HCT116 (cell line): ENCODE measurements at regions not wholly inside any gene's neighbourhood (a gene's known extent, or its start where the extent isn't known, plus 50 kb on each side); places are given as distances from the start of the nearest gene placed in this dataset.

Experiments used
- ATAC-seq: fragments of 200-7000 bp; cut with Tn5 transposase; 2 replicates; pipeline ENCODE4 v1.9.1; 2020; ENCODE audit warnings: mild to moderate bottlenecking, moderate library complexity
- BruUV-seq: library from RNA; stranded (reverse); fragments of 400-500 nt; replicated peaks from 2 replicates; lab custom pipeline; 2021; lab: Mats Ljungman, UMichigan
- CTCF ChIA-PET: fragments of 300-600 bp; sonication (Branson Sonifier 250); formaldehyde crosslinking; loops from one replicate; lab custom pipeline; 2021; ENCODE audit warnings: antibody characterized with exemption; lab: Charles Lee
- POLR2A ChIA-PET: fragments of 300-600, 350-600 bp; sonication (Branson Sonifier 250); formaldehyde crosslinking; loops from one replicate; lab custom pipeline; 2021; ENCODE audit warnings: antibody characterized with exemption; lab: Charles Lee
- RAD21 ChIA-PET, 2 experiments: fragments of 300-600 bp; sonication (Branson Sonifier 250); formaldehyde crosslinking; loops; one replicate each; lab custom pipeline; 2023; ENCODE audit warnings: low total read pairs in 2 of 2; ENCODE audit not compliant: uncharacterized antibody in 2 of 2, unreplicated experiment in 2 of 2, low non-redundant PET in 1 of 2; lab: Charles Lee
- DNase-seq: peaks from one replicate; pipeline ENCODE4 v3.0.0-alpha.2; 2010; ENCODE audit warnings: low read depth, low spot score
- H2AFZ ChIP-seq: fragments of 200-600 bp; shearing (Covaris generic), sonication (generic); 2 replicates; pipeline ENCODE4 v1.6.1; 2017; ENCODE audit warnings: low read depth, mixed run types, mixed read lengths, antibody characterized with exemption, low read length; ENCODE audit not compliant: poor library complexity, severe bottlenecking
- H3K27ac ChIP-seq: 2 replicates; pipeline ENCODE4 v1.5.1; 2012; ENCODE audit warnings: low read depth, low read length
- H3K27me3 ChIP-seq: fragments of 200-600 bp; sonication (generic); 2 replicates; pipeline ENCODE4 v1.6.1; 2016; ENCODE audit warnings: mixed run types, low read length, mixed read lengths; ENCODE audit not compliant: insufficient read depth
- H3K36me3 ChIP-seq, 2 experiments: fragments of 200-500 bp in 1 of 2; fragments of 200-600 bp in 1 of 2; sonication (Bioruptor generic) in 1 of 2; sonication (generic) in 1 of 2; 2 replicates each; pipeline versions ENCODE4 v1.5.1 to v1.6.1; 2014 to 2016; ENCODE audit warnings: low read length in 2 of 2, inconsistent platforms in 1 of 2, mixed read lengths in 1 of 2, mixed run types in 1 of 2; ENCODE audit not compliant: insufficient read depth in 2 of 2, control insufficient read depth in 1 of 2
- H3K4me1 ChIP-seq, 2 experiments: fragments of 200-600 bp in 1 of 2; sonication (generic) in 1 of 2; 2 replicates each; pipeline versions ENCODE4 v1.5.1 to v1.6.1; 2012 to 2017; ENCODE audit warnings: low read length in 2 of 2, inconsistent platforms in 1 of 2, mild to moderate bottlenecking in 1 of 2, mixed read lengths in 1 of 2, mixed run types in 1 of 2, moderate library complexity in 1 of 2; ENCODE audit not compliant: insufficient read depth in 2 of 2, control insufficient read depth in 1 of 2
- H3K4me2 ChIP-seq: fragments of 200-600 bp; sonication (generic); 2 replicates; pipeline ENCODE4 v1.6.1; 2017; ENCODE audit warnings: mixed run types, low read length, mixed read lengths
- H3K4me3 ChIP-seq, 2 experiments: fragments of 200-600 bp in 1 of 2; sonication (generic) in 1 of 2; replicated peaks in 1 of 2; 2 replicates each; pipeline ENCODE4 v1.5.1; 2011 to 2016; ENCODE audit warnings: low read length in 2 of 2, control low read depth in 1 of 2, low read depth in 1 of 2, mild to moderate bottlenecking in 1 of 2, mixed read lengths in 1 of 2, mixed run types in 1 of 2
- H3K79me2 ChIP-seq: fragments of 200-600 bp; sonication (generic); 2 replicates; pipeline ENCODE4 v1.6.1; 2017; ENCODE audit warnings: mild to moderate bottlenecking, mixed run types, low read length, moderate library complexity, mixed read lengths; ENCODE audit not compliant: insufficient read depth
- H3K9ac ChIP-seq: fragments of 200-600 bp; sonication (generic); 2 replicates; pipeline ENCODE4 v1.6.1; 2016; ENCODE audit warnings: low read length, mixed read lengths
- H3K9me2 ChIP-seq: fragments of 200-600 bp; sonication (generic), shearing (Covaris generic); 2 replicates; pipeline ENCODE4 v1.6.1; 2017; ENCODE audit warnings: mixed run types, mild to moderate bottlenecking, moderate library complexity; ENCODE audit not compliant: insufficient read depth
- H3K9me3 ChIP-seq, 2 experiments: fragments of 200-500 bp in 1 of 2; fragments of 200-600 bp in 1 of 2; sonication (Bioruptor generic) in 1 of 2; sonication (generic) in 1 of 2; 2 replicates each; pipeline ENCODE4 v1.6.1; 2014 to 2017; ENCODE audit warnings: low read length in 2 of 2, mixed read lengths in 2 of 2, inconsistent platforms in 1 of 2, low read depth in 1 of 2, mild to moderate bottlenecking in 1 of 2, mixed run types in 1 of 2, moderate library complexity in 1 of 2; ENCODE audit not compliant: control insufficient read depth in 1 of 2, insufficient read depth in 1 of 2
- H4K20me1 ChIP-seq: fragments of 200-600 bp; sonication (generic), shearing (Covaris generic); 2 replicates; pipeline ENCODE4 v1.6.1; 2017; ENCODE audit warnings: mixed run types, mild to moderate bottlenecking, moderate library complexity; ENCODE audit not compliant: insufficient read depth
- ATF3 ChIP-seq: IDR thresholded peaks from 2 replicates; pipeline ENCODE4 v1.6.1; 2012
- CBX3 ChIP-seq: IDR thresholded peaks from 2 replicates; pipeline ENCODE4 v1.6.1; 2012; ENCODE audit warnings: low read depth
- ELF1 ChIP-seq: IDR thresholded peaks from 2 replicates; pipeline ENCODE4 v1.6.1; 2012; ENCODE audit warnings: low read depth, borderline replicate concordance
- JUND ChIP-seq: IDR thresholded peaks from 2 replicates; pipeline ENCODE4 v1.6.1; 2012
- POLR2A ChIP-seq: IDR thresholded peaks from 2 replicates; pipeline ENCODE4 v1.7.0; 2011; ENCODE audit warnings: borderline replicate concordance; ENCODE audit not compliant: insufficient read depth, insufficient read length; ENCODE audit errors: extremely low read depth
- POLR2AphosphoS5 ChIP-seq: IDR thresholded peaks from 2 replicates; pipeline ENCODE4 v1.6.1; 2011; ENCODE audit warnings: mild to moderate bottlenecking, low read depth, low read length, moderate library complexity
- SIN3A ChIP-seq: IDR thresholded peaks from 2 replicates; pipeline ENCODE4 v1.6.1; 2012; ENCODE audit warnings: low read depth
- SP1 ChIP-seq: IDR thresholded peaks from 2 replicates; pipeline ENCODE4 v1.6.1; 2012; ENCODE audit warnings: low read depth
- SRF ChIP-seq: IDR thresholded peaks from 2 replicates; pipeline ENCODE4 v1.6.1; 2012; ENCODE audit warnings: low read depth
- YY1 ChIP-seq: IDR thresholded peaks from 2 replicates; pipeline ENCODE4 v1.6.1; 2011; ENCODE audit warnings: low read length, low read depth, moderate library complexity, mild to moderate bottlenecking; ENCODE audit not compliant: insufficient replicate concordance; ENCODE audit errors: extremely low read depth
- ZFX ChIP-seq: fragments of 450-650 bp; IDR thresholded peaks from 2 replicates; pipeline ENCODE4 v1.6.1; 2017
- ZNF274 ChIP-seq: fragments of 200-500 bp; sonication (Bioruptor generic); IDR thresholded peaks from 2 replicates; pipeline ENCODE4 v1.6.1; 2014; ENCODE audit warnings: mild to moderate bottlenecking, low read depth, low read length, inconsistent platforms
- intact Hi-C: fragments of 100-400 bp; cut with micrococcal nuclease; formaldehyde crosslinking; loops from 2 replicates; pipeline ENCODE4 v1.10.0; 2022
- TF ChIP-seq, protein P1 (sequence below): IDR thresholded peaks from 2 replicates; pipeline ENCODE4 v1.6.1; 2011; ENCODE audit warnings: mild to moderate bottlenecking, low read length, moderate library complexity; ENCODE audit not compliant: insufficient replicate concordance; ENCODE audit errors: extremely low read depth
- TF ChIP-seq, protein P2 (sequence below), 3 experiments: fragments of 200-600 bp in 1 of 3; sonication (generic) in 1 of 3; IDR thresholded peaks in 2 of 3; conservative IDR thresholded peaks in 1 of 3; 2 replicates each; pipeline ENCODE4 v1.5.1; 2012 to 2017; ENCODE audit warnings: low read depth in 2 of 3, low read length in 2 of 3, antibody characterized with exemption in 1 of 3, borderline replicate concordance in 1 of 3, control low read depth in 1 of 3, mild to moderate bottlenecking in 1 of 3, mixed read lengths in 1 of 3, mixed run types in 1 of 3, moderate library complexity in 1 of 3; ENCODE audit not compliant: insufficient read depth in 1 of 3

DNA sequence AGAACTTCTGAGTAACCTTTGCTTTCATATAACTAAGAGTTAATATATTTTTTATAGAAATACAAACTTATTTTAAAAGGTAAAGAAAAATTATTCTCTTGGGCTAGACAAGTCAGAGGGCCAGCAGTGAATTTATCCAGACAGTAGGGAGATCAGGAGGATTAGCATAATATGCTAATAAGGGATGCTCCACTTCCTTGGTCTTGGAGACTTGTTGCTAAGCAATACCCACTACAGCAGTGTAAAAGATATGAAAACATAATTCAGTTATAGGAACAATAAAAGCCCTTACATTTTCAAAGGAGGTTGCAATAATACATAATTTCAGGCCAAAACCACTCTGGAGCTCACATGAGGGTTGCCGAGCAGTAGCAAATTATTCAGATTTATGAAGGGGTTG lies 615.6 kb downstream of the KCNH5 start:
- H3K9ac ChIP-seq = no peak overlapping the region
- H3K27me3 ChIP-seq = no peaks in the 10 kb centered on the region
- ChIA-PET RAD21 (no interaction called here), POLR2A (no interaction called here), CTCF (no interaction called here)
- DNase-seq = no peak
- BruUV-seq = no TSS peak
- H3K4me2 ChIP-seq = no peak overlapping the region
- ATAC-seq = no peak
- intact Hi-C loops = no loop called here
- no peak overlapping the region for H2AFZ ChIP-seq
- H3K9me3 ChIP-seq = peaks cover 10 to 23% of the 10 kb centered on the region in 2 experiments; a peak in 2 of 4 replicates
- no peaks in the 10 kb centered on the region for H3K36me3 ChIP-seq
- no peaks in the 10 kb centered on the region for H3K79me2 ChIP-seq
- H4K20me1 ChIP-seq = no peaks in the 10 kb centered on the region
- H3K4me1 ChIP-seq = no peaks in the 10 kb centered on the region
- H3K9me2 ChIP-seq = no peaks in the 10 kb centered on the region
- no peak overlapping the region for H3K4me3 ChIP-seq
- H3K27ac ChIP-seq = no peak overlapping the region
- TF ChIP-seq JUND = no peak
- no peak for TF ChIP-seq YY1
- TF ChIP-seq SRF = no peak
- no peak for TF ChIP-seq ATF3
- TF ChIP-seq, protein P1, sequence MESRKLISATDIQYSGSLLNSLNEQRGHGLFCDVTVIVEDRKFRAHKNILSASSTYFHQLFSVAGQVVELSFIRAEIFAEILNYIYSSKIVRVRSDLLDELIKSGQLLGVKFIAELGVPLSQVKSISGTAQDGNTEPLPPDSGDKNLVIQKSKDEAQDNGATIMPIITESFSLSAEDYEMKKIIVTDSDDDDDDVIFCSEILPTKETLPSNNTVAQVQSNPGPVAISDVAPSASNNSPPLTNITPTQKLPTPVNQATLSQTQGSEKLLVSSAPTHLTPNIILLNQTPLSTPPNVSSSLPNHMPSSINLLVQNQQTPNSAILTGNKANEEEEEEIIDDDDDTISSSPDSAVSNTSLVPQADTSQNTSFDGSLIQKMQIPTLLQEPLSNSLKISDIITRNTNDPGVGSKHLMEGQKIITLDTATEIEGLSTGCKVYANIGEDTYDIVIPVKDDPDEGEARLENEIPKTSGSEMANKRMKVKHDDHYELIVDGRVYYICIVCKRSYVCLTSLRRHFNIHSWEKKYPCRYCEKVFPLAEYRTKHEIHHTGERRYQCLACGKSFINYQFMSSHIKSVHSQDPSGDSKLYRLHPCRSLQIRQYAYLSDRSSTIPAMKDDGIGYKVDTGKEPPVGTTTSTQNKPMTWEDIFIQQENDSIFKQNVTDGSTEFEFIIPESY = no peak

- intact Hi-C loops = no loop called here
- BruUV-seq = no TSS peak
- TF ChIP-seq JUND (no peak), SIN3A (no peak), SRF (no peak), ELF1 (no peak), SP1 (no peak), CBX3 (no peak), ZFX (no peak), ATF3 (no peak), POLR2AphosphoS5 (no peak), POLR2A (no peak), ZNF274 (no peak)
- TF ChIP-seq, protein P1 = no peak
- TF ChIP-seq, protein P2, sequence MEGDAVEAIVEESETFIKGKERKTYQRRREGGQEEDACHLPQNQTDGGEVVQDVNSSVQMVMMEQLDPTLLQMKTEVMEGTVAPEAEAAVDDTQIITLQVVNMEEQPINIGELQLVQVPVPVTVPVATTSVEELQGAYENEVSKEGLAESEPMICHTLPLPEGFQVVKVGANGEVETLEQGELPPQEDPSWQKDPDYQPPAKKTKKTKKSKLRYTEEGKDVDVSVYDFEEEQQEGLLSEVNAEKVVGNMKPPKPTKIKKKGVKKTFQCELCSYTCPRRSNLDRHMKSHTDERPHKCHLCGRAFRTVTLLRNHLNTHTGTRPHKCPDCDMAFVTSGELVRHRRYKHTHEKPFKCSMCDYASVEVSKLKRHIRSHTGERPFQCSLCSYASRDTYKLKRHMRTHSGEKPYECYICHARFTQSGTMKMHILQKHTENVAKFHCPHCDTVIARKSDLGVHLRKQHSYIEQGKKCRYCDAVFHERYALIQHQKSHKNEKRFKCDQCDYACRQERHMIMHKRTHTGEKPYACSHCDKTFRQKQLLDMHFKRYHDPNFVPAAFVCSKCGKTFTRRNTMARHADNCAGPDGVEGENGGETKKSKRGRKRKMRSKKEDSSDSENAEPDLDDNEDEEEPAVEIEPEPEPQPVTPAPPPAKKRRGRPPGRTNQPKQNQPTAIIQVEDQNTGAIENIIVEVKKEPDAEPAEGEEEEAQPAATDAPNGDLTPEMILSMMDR (IDR thresholded peaks at IDR 0.05 in 2 of 3, conservative IDR thresholded peaks at IDR 0.05 in 1 of 3; ENCODE audit: borderline replicate concordance in 1 of 3, insufficient read depth in 1 of 3, low read depth in 2 of 3, low read length in 2 of 3) = no peak
Observed at GRCh38 chr14:62431496-62431895, 613.8 kb downstream of the KCNH5 start.

More at GRCh38 chr14:62431496-62431895, 613.8 kb downstream of the KCNH5 start:
- Histone ChIP-seq H3K36me3 (no peaks in the 10 kb centered on the region), H3K27ac (no peak overlapping the region), H3K4me2 (no peak overlapping the region), H3K79me2 (no peaks in the 10 kb centered on the region), H3K9ac (no peak overlapping the region), H3K4me3 (no peak overlapping the region), H2AFZ (no peak overlapping the region), H4K20me1 (no peaks in the 10 kb centered on the region), H3K27me3 (no peaks in the 10 kb centered on the region), H3K9me3 (peaks cover 10 to 16% of the 10 kb centered on the region in 2 experiments; a peak in 2 of 4 replicates), H3K9me2 (no peaks in the 10 kb centered on the region), H3K4me1 (no peaks in the 10 kb centered on the region)
- DNase-seq (no peak), ATAC-seq (no peak)
- ChIA-PET RAD21 (no interaction called here), POLR2A (no interaction called here), CTCF (no interaction called here)
